ENCODE measurements at regions not wholly inside any gene's neighbourhood (a gene's known extent, or its start where the extent isn't known, plus 50 kb on each side); places are given as distances from the start of the nearest gene placed in this dataset.
"Not testable (repeated sequence)": the region's sequence is repeated elsewhere in the genome, so short reads cannot be mapped to it uniquely, and the experiment has no call there.

GRCh38 chr11:39681428-39681827 lies 1778.0 kb downstream of the LRRC4C start:
- no peak for DNase-seq (ENCODE audit: low read depth in 4 of 4, low spot score in 3 of 4)

GRCh38 chr11:39678996-39679395 lies 1780.5 kb downstream of the LRRC4C start:
- no peak for DNase-seq (ENCODE audit: low read depth in 4 of 4, low spot score in 3 of 4)

GRCh38 chr11:39675171-39675570 lies 1784.3 kb downstream of the LRRC4C start:
- DNase-seq (ENCODE audit: low read depth in 4 of 4, low spot score in 3 of 4), result no peak

GRCh38 chr11:39674761-39675160 lies 1784.7 kb downstream of the LRRC4C start:
- no peak for DNase-seq (ENCODE audit: low read depth in 4 of 4, low spot score in 3 of 4)

- DNase-seq (ENCODE audit: low read depth in 4 of 4, low spot score in 3 of 4), result no peak
Measured at GRCh38 chr11:39674024-39674423, 1785.4 kb downstream of the LRRC4C start.

GRCh38 chr11:39668640-39669039 lies 1790.8 kb downstream of the LRRC4C start:
- DNase-seq (ENCODE audit: low read depth in 4 of 4, low spot score in 3 of 4), result no peak

GRCh38 chr11:39664023-39664422 lies 1795.4 kb downstream of the LRRC4C start:
- no peak for DNase-seq (ENCODE audit: low read depth in 4 of 4, low spot score in 3 of 4)

- no peak for DNase-seq (ENCODE audit: low read depth in 4 of 4, low spot score in 3 of 4)
Measured at GRCh38 chr11:39661890-39662289, 1797.6 kb downstream of the LRRC4C start.

GRCh38 chr11:39651857-39652461 lies 1807.5 kb downstream of the LRRC4C start:
- no peak for DNase-seq (ENCODE audit: low read depth in 4 of 4, low spot score in 3 of 4)

- no peak for DNase-seq (ENCODE audit: low read depth in 4 of 4, low spot score in 3 of 4)
Measured at GRCh38 chr11:39641751-39642150, 1817.7 kb downstream of the LRRC4C start.

GRCh38 chr11:39630365-39630764 lies 1829.1 kb downstream of the LRRC4C start:
- DNase-seq (ENCODE audit: low read depth in 4 of 4, low spot score in 3 of 4), result no peak

- DNase-seq (ENCODE audit: low read depth in 4 of 4, low spot score in 3 of 4), result no peak
Measured at GRCh38 chr11:39628311-39628710, 1831.1 kb downstream of the LRRC4C start.

GRCh38 chr11:39620309-39620708 lies 1839.1 kb downstream of the LRRC4C start:
- not testable (repeated sequence) for DNase-seq (ENCODE audit: low read depth in 4 of 4, low spot score in 3 of 4)

- DNase-seq (ENCODE audit: low read depth in 4 of 4, low spot score in 3 of 4), result no peak
Measured at GRCh38 chr11:39617971-39618370, 1841.5 kb downstream of the LRRC4C start.

- no peak for DNase-seq (ENCODE audit: low read depth in 4 of 4, low spot score in 3 of 4)
Measured at GRCh38 chr11:39589391-39589790, 1870.1 kb downstream of the LRRC4C start.

GRCh38 chr11:39586036-39586435 lies 1873.4 kb downstream of the LRRC4C start:
- DNase-seq (ENCODE audit: low read depth in 4 of 4, low spot score in 3 of 4), result no peak

GRCh38 chr11:39571081-39571480 lies 1888.4 kb downstream of the LRRC4C start:
- DNase-seq (ENCODE audit: low read depth in 4 of 4, low spot score in 3 of 4), result no peak

- no peak for DNase-seq (ENCODE audit: low read depth in 4 of 4, low spot score in 3 of 4)
Measured at GRCh38 chr11:39570526-39570925, 1888.9 kb downstream of the LRRC4C start.

- no peak for DNase-seq (ENCODE audit: low read depth in 4 of 4, low spot score in 3 of 4)
Measured at GRCh38 chr11:39569789-39570188, 1889.7 kb downstream of the LRRC4C start.

- no peak for DNase-seq (ENCODE audit: low read depth in 4 of 4, low spot score in 3 of 4)
Measured at GRCh38 chr11:39542460-39542859, 1917.0 kb downstream of the LRRC4C start.

- DNase-seq (ENCODE audit: low read depth in 4 of 4, low spot score in 3 of 4), result no peak
Measured at GRCh38 chr11:39541945-39542351, 1917.5 kb downstream of the LRRC4C start.

GRCh38 chr11:39536323-39536722 lies 1923.1 kb downstream of the LRRC4C start:
- not testable (repeated sequence) for DNase-seq (ENCODE audit: low read depth in 4 of 4, low spot score in 3 of 4)

All from left renal pelvis (tissue), 4 donors.